Neural crest cell (in vitro differentiated cells): ENCODE measurements at regions not wholly inside any gene's neighbourhood (a gene's known extent, or its start where the extent isn't known, plus 50 kb on each side); places are given as distances from the start of the nearest gene placed in this dataset.

Source experiments
- DNase-seq: peaks from one replicate; pipeline ENCODE4 v3.0.0; 2021; ENCODE audit warnings: low read depth, mixed read lengths, low spot score
- H3K27ac Mint-ChIP-seq: one replicate; pipeline ENCODE4 v1.8.0; 2021; ENCODE audit warnings: mild to moderate bottlenecking, mixed read lengths; ENCODE audit not compliant: unreplicated experiment
- H3K27me3 Mint-ChIP-seq: 2 replicates; pipeline ENCODE4 v1.8.0; 2021; ENCODE audit warnings: low read depth, mild to moderate bottlenecking, mixed read lengths
- H3K36me3 Mint-ChIP-seq: 2 replicates; pipeline ENCODE4 v1.8.0; 2021; ENCODE audit warnings: low read depth, mild to moderate bottlenecking, mixed read lengths
- H3K4me1 Mint-ChIP-seq: 2 replicates; pipeline ENCODE4 v1.8.0; 2021; ENCODE audit warnings: mixed read lengths
- H3K4me3 Mint-ChIP-seq: one replicate; pipeline ENCODE4 v1.8.0; 2021; ENCODE audit warnings: mild to moderate bottlenecking, mixed read lengths
- H3K9me3 Mint-ChIP-seq: 2 replicates; pipeline ENCODE4 v1.8.0; 2021; ENCODE audit warnings: mixed read lengths
- TF ChIP-seq, protein P1 (sequence below): fragments of 200-600 bp; sonication (generic); conservative IDR thresholded peaks from 2 replicates; pipeline ENCODE4 v1.5.0; 2021; ENCODE audit warnings: antibody characterized with exemption, mild to moderate bottlenecking

DNA sequence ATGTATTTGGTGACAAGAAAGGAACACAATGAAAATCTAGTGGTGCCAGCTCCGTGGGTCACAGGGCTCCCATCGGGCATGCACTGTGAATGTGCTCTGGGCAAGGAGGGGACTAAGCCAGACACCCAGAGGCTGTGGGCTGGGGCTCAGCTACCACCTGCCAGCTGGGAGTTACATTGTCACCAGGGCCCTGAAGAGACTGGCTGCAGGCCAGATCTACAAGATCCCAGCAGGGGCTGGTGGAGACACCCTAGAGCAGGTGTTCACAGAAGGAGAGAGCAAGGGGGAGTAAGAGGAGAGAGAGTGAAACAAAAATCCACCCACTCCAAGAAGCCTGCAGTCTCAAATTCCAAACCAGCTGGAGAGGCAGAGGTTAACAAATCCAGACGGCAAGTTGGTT is 116.6 kb upstream of the ADCY1 start:
- TF ChIP-seq, protein P1, sequence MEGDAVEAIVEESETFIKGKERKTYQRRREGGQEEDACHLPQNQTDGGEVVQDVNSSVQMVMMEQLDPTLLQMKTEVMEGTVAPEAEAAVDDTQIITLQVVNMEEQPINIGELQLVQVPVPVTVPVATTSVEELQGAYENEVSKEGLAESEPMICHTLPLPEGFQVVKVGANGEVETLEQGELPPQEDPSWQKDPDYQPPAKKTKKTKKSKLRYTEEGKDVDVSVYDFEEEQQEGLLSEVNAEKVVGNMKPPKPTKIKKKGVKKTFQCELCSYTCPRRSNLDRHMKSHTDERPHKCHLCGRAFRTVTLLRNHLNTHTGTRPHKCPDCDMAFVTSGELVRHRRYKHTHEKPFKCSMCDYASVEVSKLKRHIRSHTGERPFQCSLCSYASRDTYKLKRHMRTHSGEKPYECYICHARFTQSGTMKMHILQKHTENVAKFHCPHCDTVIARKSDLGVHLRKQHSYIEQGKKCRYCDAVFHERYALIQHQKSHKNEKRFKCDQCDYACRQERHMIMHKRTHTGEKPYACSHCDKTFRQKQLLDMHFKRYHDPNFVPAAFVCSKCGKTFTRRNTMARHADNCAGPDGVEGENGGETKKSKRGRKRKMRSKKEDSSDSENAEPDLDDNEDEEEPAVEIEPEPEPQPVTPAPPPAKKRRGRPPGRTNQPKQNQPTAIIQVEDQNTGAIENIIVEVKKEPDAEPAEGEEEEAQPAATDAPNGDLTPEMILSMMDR, result no peak
- H3K4me1 Mint-ChIP-seq, result no peaks in the 10 kb centered on the region
- DNase-seq, result no peak
- no peak overlapping the region for H3K27ac Mint-ChIP-seq
- no peaks in the 10 kb centered on the region for H3K27me3 Mint-ChIP-seq
- no peaks in the 10 kb centered on the region for H3K36me3 Mint-ChIP-seq
- no peak overlapping the region for H3K4me3 Mint-ChIP-seq
- H3K9me3 Mint-ChIP-seq, result no peaks in the 10 kb centered on the region

DNA sequence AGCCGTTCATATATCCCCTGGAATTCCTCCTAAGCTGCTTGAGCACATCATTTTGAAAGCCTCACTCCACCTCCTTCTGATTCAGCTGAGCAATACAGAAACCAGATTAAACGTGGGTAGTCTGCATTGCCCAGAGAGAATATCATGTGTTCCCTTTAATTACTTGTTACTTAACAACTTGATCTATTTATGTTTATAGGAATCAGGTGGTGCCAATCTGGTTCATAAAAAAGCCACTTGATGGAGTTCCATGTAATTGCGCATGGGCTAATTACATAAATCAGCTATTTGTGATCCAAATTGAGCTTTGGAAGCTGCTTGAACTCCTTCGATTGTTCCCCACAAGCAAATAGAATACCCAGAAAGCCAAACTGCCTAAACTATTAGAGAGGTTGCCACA is 114.7 kb upstream of the ADCY1 start:
- H3K27ac Mint-ChIP-seq, result no peak overlapping the region
- no peaks in the 10 kb centered on the region for H3K9me3 Mint-ChIP-seq
- H3K4me1 Mint-ChIP-seq, result no peaks in the 10 kb centered on the region
- TF ChIP-seq, protein P1, result no peak
- no peak overlapping the region for H3K4me3 Mint-ChIP-seq
- no peaks in the 10 kb centered on the region for H3K36me3 Mint-ChIP-seq
- DNase-seq, result no peak
- no peaks in the 10 kb centered on the region for H3K27me3 Mint-ChIP-seq

DNA sequence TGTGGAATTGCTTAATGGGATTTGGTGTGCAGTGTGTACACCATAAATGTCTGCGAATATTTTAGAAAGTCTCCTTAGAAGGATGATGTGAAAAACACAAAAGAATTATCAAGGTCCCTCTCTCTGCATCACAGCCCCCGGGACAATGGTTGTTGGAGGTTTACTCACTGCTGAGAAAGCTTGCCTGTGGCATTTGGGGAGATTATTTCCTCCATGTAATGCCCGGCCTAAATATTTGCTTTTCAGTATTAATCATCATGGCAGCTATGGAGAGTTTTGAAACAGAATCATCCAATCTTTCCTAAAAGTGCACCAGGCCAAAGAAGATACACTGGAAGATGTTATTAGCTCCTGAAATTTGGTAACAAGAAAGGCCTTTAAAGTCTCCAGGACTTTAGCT is 113.8 kb upstream of the ADCY1 start:
- H3K4me3 Mint-ChIP-seq, result no peak overlapping the region
- no peak for DNase-seq
- H3K27ac Mint-ChIP-seq, result no peak overlapping the region
- H3K36me3 Mint-ChIP-seq, result no peaks in the 10 kb centered on the region
- H3K9me3 Mint-ChIP-seq, result no peaks in the 10 kb centered on the region
- H3K27me3 Mint-ChIP-seq, result no peaks in the 10 kb centered on the region
- H3K4me1 Mint-ChIP-seq, result no peaks in the 10 kb centered on the region
- TF ChIP-seq, protein P1, result no peak

DNA sequence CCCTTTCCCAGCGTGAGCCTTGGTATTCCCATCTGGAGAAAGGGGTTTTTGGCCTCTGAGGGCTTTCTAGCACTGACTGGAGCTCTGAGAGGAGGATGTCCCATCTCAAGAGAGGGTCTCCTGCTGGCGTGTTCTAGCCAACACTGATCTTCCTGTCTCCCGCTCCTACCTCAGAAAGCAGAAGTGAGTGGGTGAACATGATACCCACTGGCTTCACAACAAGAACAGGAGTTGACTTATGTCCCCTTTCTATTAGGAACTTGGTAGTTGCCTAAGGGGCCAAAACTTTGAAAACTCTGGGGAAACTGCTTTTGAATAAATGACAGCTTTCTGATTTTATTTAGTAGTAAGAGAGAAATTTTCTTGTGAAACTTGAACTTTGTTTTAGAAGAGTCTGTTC is 113.1 kb upstream of the ADCY1 start:
- Mint-ChIP-seq H3K36me3 (no peaks in the 10 kb centered on the region), H3K4me3 (no peak overlapping the region), H3K9me3 (peaks cover 2% of the 10 kb centered on the region), H3K27ac (no peak overlapping the region), H3K27me3 (peaks cover 4% of the 10 kb centered on the region), H3K4me1 (no peaks in the 10 kb centered on the region)
- TF ChIP-seq, protein P1, result no peak
- no peak for DNase-seq

DNA sequence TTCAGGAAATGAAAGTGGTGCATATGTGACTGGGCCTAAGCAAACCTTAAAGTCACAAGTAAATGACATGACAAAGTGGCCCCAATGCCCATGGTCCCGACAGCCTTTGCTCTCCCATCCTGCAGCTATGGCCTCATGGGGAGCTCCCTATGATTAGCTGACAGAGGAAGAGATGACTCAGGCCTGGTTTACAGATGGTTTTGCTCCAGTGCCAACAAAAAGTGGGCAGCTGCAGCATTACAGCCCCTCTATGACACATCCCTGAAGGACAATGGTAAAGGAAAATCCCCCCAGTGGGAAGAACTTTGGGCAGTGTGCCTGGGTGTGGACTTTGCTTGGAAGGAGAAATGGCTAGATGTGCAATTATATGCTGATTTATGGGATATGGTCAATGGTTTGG is 105.1 kb upstream of the ADCY1 start:
- H3K4me3 Mint-ChIP-seq, result no peak overlapping the region
- no peaks in the 10 kb centered on the region for H3K36me3 Mint-ChIP-seq
- no peak for DNase-seq
- TF ChIP-seq, protein P1, result no peak
- H3K27ac Mint-ChIP-seq, result no peak overlapping the region
- no peaks in the 10 kb centered on the region for H3K4me1 Mint-ChIP-seq
- H3K9me3 Mint-ChIP-seq, result peaks cover 7% of the 10 kb centered on the region
- H3K27me3 Mint-ChIP-seq, result peaks cover 4% of the 10 kb centered on the region

DNA sequence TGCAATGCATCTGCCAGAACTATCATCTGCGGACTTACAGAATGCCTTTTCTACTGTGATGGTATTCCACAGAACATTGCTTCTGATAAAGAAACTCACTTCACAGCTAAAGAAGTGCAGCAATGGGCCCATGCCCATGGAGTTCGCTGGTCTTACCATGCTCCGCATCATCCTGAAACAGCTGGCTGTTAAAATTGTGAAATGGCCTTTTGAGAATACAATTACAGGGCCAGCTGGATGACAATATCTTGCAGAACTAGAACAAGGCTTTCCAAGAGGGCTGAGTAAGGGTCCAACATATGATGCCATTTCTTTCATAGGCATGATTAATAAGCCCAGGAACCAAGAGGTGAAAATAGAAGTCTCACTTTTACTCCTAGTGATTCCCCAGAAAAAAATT is 104.1 kb upstream of the ADCY1 start:
- TF ChIP-seq, protein P1, result no peak
- Mint-ChIP-seq H3K27me3 (peaks cover 6% of the 10 kb centered on the region), H3K27ac (no peak overlapping the region), H3K4me1 (no peaks in the 10 kb centered on the region), H3K9me3 (peaks cover 7% of the 10 kb centered on the region), H3K36me3 (no peaks in the 10 kb centered on the region), H3K4me3 (no peak overlapping the region)
- DNase-seq, result no peak
